ENCODE measurements at regions not wholly inside any gene's neighbourhood (a gene's known extent, or its start where the extent isn't known, plus 50 kb on each side); places are given as distances from the start of the nearest gene placed in this dataset.

DNA sequence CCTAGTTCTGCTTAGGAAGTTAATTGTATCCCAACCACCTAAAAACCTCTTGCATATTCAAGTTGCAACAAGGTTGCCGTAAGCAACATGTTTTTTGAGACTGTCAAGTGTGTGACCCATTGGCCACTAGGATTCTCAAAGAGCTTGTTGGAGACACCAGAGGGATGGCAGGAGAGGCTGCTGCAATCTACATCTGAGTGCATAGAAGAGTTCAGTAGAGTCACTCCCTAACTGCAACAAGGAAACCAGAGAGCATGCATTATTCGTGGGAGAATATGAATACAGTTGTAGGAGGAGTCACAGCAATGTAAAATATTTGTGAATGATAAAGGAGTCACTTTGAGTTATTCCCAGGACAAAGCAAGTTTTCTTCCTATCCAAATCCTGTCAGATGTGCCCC lies 538.6 kb downstream of the TNS3 start:
- TF ChIP-seq EZH2 (IDR thresholded peaks at IDR 0.05; ENCODE audit: insufficient read depth, poor library complexity, severe bottlenecking) (no peak), EZH2phosphoT487 (IDR thresholded peaks at IDR 0.05; ENCODE audit: insufficient read depth, low read depth) (no peak)

Measured in GM23248 (cell line).